Left renal cortex interstitium (tissue), 4 donors: ENCODE measurements at regions not wholly inside any gene's neighbourhood (a gene's known extent, or its start where the extent isn't known, plus 50 kb on each side); places are given as distances from the start of the nearest gene placed in this dataset.

Source experiments
- DNase-seq, 4 donors: peaks; one replicate each; pipeline ENCODE4 v3.0.0-alpha.2; 2013; ENCODE audit warnings: low read depth in 4 of 4, low spot score in 2 of 4, missing footprints in 1 of 4

GRCh38 chr2:62566847-62567246 is 60.9 kb upstream of the TMEM17 start:
- DNase-seq: no peak

- DNase-seq: no peak
Measured at GRCh38 chr2:62565309-62565908, 59.4 kb upstream of the TMEM17 start.

- no peak for DNase-seq
Measured at GRCh38 chr2:62564380-62565137, 58.6 kb upstream of the TMEM17 start.

DNA sequence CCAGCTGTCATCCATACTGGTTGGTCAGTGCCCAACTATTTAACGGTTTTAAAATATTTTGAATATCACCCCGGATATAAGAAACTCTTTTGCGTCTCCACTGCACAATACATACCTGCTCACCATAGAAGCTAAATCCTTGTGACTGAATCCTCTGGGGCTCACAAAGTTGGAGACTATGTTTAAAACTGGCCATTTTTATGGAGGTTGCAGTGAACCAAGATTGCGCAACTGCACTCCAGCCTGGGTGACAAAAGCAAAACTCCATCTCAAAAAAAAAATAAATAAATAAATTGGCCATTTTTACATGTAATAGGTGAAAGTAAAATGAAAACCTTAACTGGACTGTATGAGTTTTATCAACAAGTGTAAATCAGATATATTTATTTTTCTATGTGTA is 55.6 kb upstream of the TMEM17 start:
- DNase-seq: no peak

DNA sequence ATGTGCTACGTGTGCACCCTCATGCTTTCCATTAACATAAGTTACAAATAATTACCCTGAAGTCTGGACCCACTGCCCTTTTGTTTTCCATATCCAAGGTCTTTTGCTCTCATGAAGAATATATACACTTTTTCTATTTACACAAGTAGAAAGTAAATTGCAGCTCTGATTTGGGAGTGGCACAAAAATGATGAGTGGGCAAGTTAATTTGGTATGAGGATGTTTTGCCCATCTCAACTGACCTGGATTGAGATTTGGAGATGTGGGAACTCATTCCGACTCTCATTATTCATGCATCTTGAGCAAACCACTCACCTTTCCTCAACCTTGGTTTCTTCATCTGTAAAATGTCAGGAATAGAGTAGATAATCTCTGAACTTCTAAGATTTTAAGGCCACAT is 53.6 kb upstream of the TMEM17 start:
- no peak for DNase-seq

DNA sequence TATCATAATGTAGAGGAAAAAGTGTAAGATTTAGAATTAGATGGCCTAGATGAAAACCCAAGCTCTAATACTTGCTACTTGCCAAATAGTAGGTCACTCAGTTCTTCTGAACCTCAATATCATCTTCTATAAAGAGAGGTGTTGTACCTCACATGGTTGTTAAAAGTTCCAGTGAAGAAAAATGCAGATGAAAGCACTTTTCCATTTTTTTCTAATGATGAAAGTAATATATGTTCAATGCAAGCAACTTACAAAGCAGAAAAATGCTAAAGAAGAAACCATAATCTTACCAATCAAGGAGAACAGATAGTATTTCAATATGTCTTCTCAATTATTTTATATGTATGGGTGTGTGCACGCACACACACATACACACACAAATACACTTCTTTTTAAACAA is 52.7 kb upstream of the TMEM17 start:
- DNase-seq: no peak

DNA sequence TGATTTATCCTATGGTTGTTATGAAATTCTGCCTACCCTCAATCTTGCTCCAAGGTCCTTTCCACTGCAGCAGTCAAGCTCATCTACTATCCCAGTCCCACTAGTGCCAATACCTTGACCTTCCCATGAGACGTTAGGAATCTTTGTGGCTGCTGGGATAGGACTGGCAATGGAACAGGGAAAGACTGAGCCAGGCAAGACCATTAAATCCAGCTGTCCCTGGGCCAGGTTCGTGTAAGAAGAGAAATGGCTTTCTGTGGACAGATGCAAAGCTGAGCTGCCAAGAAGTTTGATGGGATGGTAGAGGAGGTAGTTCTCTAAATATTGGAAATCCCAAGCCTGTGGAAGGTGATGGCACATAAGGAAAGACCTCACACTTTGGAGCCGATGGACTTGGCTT is 50.1 kb upstream of the TMEM17 start:
- DNase-seq: no peak
